Heart left ventricle (tissue), 16 donors: ENCODE measurements at regions not wholly inside any gene's neighbourhood (a gene's known extent, or its start where the extent isn't known, plus 50 kb on each side); places are given as distances from the start of the nearest gene placed in this dataset.

Experiments used
- ATAC-seq, 4 donors: fragments of 200-7000 bp; cut with Tn5 transposase; one replicate each; pipeline ENCODE4 v1.9.1; 2020 to 2022; ENCODE audit warnings: moderate library complexity in 4 of 4, mild to moderate bottlenecking in 3 of 4, moderate number of reproducible peaks in 1 of 4
- DNase-seq, 5 donors: peaks; one replicate each; pipeline ENCODE4 v3.0.0-alpha.2; 2020
- H3K27ac ChIP-seq, 12 donors: fragments of 200-600 bp; sonication (generic) in 4 of 12; one replicate each; pipeline versions ENCODE4 v1.5.0 to v1.8.0; 2016 to 2022; ENCODE audit warnings: mild to moderate bottlenecking in 2 of 12
- H3K27me3 ChIP-seq, 9 donors: fragments of 200-600 bp; sonication (generic) in 2 of 9; one replicate each; pipeline versions ENCODE4 v1.5.1 to v1.8.0; 2016 to 2022; ENCODE audit warnings: mild to moderate bottlenecking in 3 of 9
- H3K36me3 ChIP-seq, 9 donors: fragments of 200-600 bp; sonication (generic) in 2 of 9; one replicate each; pipeline versions ENCODE4 v1.5.0 to v1.8.0; 2018 to 2022; ENCODE audit warnings: mild to moderate bottlenecking in 2 of 9
- H3K4me1 ChIP-seq, 12 donors: fragments of 200-600 bp; sonication (generic) in 4 of 12; one replicate each; pipeline versions ENCODE4 v1.5.0 to v1.8.0; 2016 to 2022; ENCODE audit warnings: mild to moderate bottlenecking in 3 of 12
- H3K4me3 ChIP-seq, 12 donors: fragments of 200-600 bp; sonication (generic) in 4 of 12; one replicate each; pipeline versions ENCODE4 v1.5.0 to v1.8.0; 2017 to 2022; ENCODE audit warnings: mild to moderate bottlenecking in 9 of 12, moderate library complexity in 4 of 12
- H3K9me3 ChIP-seq, 12 donors: fragments of 200-600 bp; sonication (generic) in 4 of 12; one replicate each; pipeline versions ENCODE4 v1.5.0 to v1.8.0; 2016 to 2022; ENCODE audit warnings: mild to moderate bottlenecking in 1 of 12
- POLR2A ChIP-seq, 2 donors: fragments of 450-650 bp; IDR thresholded peaks; one replicate each; pipeline ENCODE4 v1.6.1; 2017; ENCODE audit warnings: antibody characterized with exemption in 2 of 2, mild to moderate bottlenecking in 2 of 2, moderate library complexity in 2 of 2
- WGBS, 4 donors: extraction: QIAGEN DNeasy Blood & Tissue Kit in 2 of 4; methylation state at CpG; one replicate each; pipeline versions ENCODE4 v1.1.5 to v1.1.7; 2013 to 2018; 5-methylcytosine and 5-hydroxymethylcytosine counted together
- intact Hi-C, 10 donors: fragments of 100-400 bp; cut with DNase I; formaldehyde crosslinking; loops; one replicate each; pipeline versions ENCODE4 v1.11.1 to v1.14.2; 2022
- TF ChIP-seq, protein P1 (sequence below), 12 donors: fragments of 200-600 bp; sonication (generic) in 4 of 12; IDR thresholded peaks; one replicate each; pipeline versions ENCODE4 v1.5.0 to v1.8.0; 2018 to 2022; ENCODE audit warnings: antibody characterized with exemption in 12 of 12, mild to moderate bottlenecking in 5 of 12
- donor health status: ischemic (EF 13 %, LVEDD 7.1; RV severe dilation, severe dysfunction).
- donor health status: healthy with polysubstance abuse.
- donor health status: DM: no; HTN: yes; CAD: no.
- donor health status: DM: no; HTN: no; CAD: no.
- donor health status: ischemic (EF 25% LVEDD 6.9; RV normal size, moderate dysfunction).
- donor health status: ischemic (EF 25% LVEDD 5.7; RV mildly dilated, moderate dysfunction).
- donor health status: healthy.
- donor health status: DM: yes; HTN: yes; CAD: no.
- donor health status: ischemic (EF 35%, LVEDD 5.7; RV mildly dilated, moderate dysfunction).
- donor health status: nonischemic (EF 11% LVEDD 7.7; RV severe dilation, severe dysfunction).
- donor health status: DM: yes; HTN: yes; CAD: no.
- donor health status: PGD.
- donor health status: ischemic (EF 29% LVEDD 5.4; RV normal size, mild dysfunction).
- donor health status: nonischemic (EF 23%, LVEDD 6.1; RV moderate dilation, normal function).

DNA sequence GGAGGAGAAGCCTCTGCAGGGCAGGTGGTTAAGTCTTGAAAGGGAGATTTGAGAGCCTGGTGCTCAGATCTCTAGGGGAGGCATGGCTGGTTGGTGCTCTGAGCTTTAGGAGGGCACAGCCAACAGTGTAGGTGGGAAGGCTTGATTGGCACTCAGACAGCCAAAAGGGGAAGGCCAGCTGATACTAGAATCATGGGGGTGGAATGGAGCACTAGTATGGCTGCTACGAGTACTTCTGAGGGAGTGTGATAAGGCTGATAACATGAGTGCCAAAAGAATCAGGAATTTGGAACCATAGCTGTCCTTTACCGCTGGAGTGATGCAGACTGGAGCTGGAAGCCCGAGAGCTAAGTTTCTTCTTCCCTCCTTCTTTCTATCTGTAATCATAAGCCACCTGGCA is 184.6 kb upstream of the TBC1D5 start:
- DNase-seq = no peak
- intact Hi-C loops = no loop called here
- no peak for ATAC-seq
- Histone ChIP-seq H3K9me3 (peaks cover 0 to 6% (median 0%) of the 10 kb centered on the region in 12 donors), H3K4me1 (no peaks in the 10 kb centered on the region), H3K27ac (no peak overlapping the region), H3K27me3 (no peaks in the 10 kb centered on the region), H3K36me3 (no peaks in the 10 kb centered on the region), H3K4me3 (no peak overlapping the region)
- 21 to 39% (median 34%) methylated on average over 3 of the region's 3 CpGs for whole genome bisulfite sequencing, 4 donors
- no peak for TF ChIP-seq POLR2A (IDR thresholded peaks at IDR 0.05)
- TF ChIP-seq, protein P1, sequence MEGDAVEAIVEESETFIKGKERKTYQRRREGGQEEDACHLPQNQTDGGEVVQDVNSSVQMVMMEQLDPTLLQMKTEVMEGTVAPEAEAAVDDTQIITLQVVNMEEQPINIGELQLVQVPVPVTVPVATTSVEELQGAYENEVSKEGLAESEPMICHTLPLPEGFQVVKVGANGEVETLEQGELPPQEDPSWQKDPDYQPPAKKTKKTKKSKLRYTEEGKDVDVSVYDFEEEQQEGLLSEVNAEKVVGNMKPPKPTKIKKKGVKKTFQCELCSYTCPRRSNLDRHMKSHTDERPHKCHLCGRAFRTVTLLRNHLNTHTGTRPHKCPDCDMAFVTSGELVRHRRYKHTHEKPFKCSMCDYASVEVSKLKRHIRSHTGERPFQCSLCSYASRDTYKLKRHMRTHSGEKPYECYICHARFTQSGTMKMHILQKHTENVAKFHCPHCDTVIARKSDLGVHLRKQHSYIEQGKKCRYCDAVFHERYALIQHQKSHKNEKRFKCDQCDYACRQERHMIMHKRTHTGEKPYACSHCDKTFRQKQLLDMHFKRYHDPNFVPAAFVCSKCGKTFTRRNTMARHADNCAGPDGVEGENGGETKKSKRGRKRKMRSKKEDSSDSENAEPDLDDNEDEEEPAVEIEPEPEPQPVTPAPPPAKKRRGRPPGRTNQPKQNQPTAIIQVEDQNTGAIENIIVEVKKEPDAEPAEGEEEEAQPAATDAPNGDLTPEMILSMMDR (IDR thresholded peaks at IDR 0.05) = no peak

DNA sequence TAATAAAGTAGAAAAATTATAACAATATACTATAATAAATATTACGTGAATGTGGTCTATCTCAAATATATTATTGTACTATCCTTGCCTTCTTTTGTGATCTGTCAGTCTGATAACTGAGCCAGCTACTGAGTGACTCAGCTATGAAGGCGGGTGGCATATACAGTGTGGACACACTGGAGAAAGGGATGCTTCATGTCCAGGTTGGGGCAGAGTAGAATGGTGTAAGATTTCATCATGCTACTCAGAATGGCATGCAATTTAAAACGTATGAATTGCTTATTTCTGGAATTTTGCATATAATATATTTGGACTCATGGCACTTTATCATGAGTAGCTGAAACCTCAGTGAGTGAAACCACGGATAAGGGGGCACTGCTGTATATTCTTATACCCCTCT is 172.9 kb upstream of the TBC1D5 start:
- no peaks in the 10 kb centered on the region for H3K36me3 ChIP-seq
- no peak overlapping the region for H3K27ac ChIP-seq
- intact Hi-C loops = no loop called here
- peaks cover 0 to 12% (median 0%) of the 10 kb centered on the region in 9 donors for H3K27me3 ChIP-seq
- no peak for ATAC-seq
- H3K4me1 ChIP-seq = no peaks in the 10 kb centered on the region
- no peak for DNase-seq
- no peak for TF ChIP-seq POLR2A (IDR thresholded peaks at IDR 0.05)
- TF ChIP-seq, protein P1 (IDR thresholded peaks at IDR 0.05) = no peak
- H3K9me3 ChIP-seq = no peaks in the 10 kb centered on the region
- H3K4me3 ChIP-seq = no peak overlapping the region
- 83 to 88% (median 85%) methylated on average over 4 of the region's 4 CpGs for WGBS, 4 donors

DNA sequence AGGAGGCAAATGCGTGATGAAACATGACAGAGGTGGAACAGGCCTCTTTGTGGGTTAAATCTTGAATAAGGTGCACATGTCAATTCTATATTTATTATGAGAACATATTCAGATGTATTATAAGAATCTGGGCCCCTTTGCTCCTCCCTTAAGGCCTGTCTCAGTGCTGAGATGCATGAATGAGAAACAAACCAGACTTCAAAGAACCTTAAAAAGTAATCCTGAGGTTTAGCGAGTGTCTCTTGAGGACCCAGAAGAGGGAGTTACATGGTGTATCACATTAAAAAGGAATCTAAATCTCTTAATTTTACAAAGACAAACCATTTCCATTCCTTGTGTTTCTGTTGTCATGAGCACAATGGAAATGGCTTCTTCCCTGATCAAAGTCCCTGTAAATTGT is 170.9 kb upstream of the TBC1D5 start:
- peaks cover 0 to 12% (median 0%) of the 10 kb centered on the region in 9 donors for H3K27me3 ChIP-seq
- ATAC-seq (no peak), DNase-seq (no peak)
- no peaks in the 10 kb centered on the region for H3K9me3 ChIP-seq
- no peaks in the 10 kb centered on the region for H3K36me3 ChIP-seq
- 80 to 89% (median 87%) methylated on average over 2 of the region's 2 CpGs for WGBS, 4 donors
- intact Hi-C loops = no loop called here
- H3K27ac ChIP-seq = no peak overlapping the region
- H3K4me1 ChIP-seq = no peaks in the 10 kb centered on the region
- no peak overlapping the region for H3K4me3 ChIP-seq
- TF ChIP-seq, protein P1 (IDR thresholded peaks at IDR 0.05) = no peak
- TF ChIP-seq POLR2A (IDR thresholded peaks at IDR 0.05) = no peak

DNA sequence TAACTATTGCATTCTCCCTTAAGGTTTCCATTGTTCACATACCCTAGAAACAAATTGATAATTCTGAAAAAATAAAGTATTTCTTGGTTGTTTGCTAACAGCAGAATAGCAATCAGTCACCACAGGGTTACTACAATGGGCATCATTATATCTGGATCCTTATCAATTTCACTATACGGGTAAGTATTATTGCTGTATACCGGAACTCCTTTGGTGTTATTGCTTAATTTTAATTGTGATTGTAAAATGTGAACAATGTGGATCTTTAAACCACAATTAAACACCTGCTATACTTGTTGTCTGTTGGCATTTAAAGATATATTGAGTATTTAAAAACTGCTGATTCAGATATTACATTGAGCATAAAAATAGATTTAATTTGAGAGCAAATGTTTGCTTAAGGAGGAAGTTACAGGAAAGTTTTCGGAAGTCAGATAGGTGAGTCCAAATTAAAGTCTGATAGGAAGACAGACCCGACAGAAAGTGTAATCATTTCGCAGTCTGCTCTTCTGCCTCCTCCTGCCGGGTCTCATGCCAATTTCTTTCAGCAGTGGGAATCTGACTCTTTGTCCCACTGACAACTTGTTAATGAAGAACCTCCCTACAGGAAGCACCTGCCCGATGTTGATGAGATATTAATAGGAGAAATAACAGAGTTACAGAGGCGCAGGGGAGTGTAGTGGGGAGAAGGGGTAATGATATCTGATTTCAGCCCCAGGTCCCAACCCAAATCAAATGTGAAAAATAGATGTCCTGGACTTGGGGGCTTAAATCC is 169.7 kb upstream of the TBC1D5 start:
- WGBS, 4 donors = 44 to 60% (median 51%) methylated on average over 8 of the region's 8 CpGs
- Histone ChIP-seq H3K27ac (no peak overlapping the region), H3K9me3 (no peaks in the 10 kb centered on the region), H3K36me3 (no peaks in the 10 kb centered on the region), H3K27me3 (peaks cover 0 to 12% (median 0%) of the 10 kb centered on the region in 9 donors), H3K4me3 (no peak overlapping the region), H3K4me1 (no peaks in the 10 kb centered on the region)
- no peak for ATAC-seq
- intact Hi-C loops = no loop called here
- no peak for TF ChIP-seq POLR2A (IDR thresholded peaks at IDR 0.05)
- TF ChIP-seq, protein P1 (IDR thresholded peaks at IDR 0.05) = no peak
- DNase-seq = no peak
